ENCODE measurements at regions not wholly inside any gene's neighbourhood (a gene's known extent, or its start where the extent isn't known, plus 50 kb on each side); places are given as distances from the start of the nearest gene placed in this dataset.

- Histone ChIP-seq H3K27me3 (ENCODE audit: control insufficient read depth in 2 of 2, insufficient read depth in 2 of 2, low read length in 2 of 2) (no peaks in the 10 kb centered on the region), H3K4me3 (replicated peaks in 1 of 3; ENCODE audit: low read depth in 2 of 3, low read length in 3 of 3) (no peak overlapping the region), H3K27ac (ENCODE audit: low read depth in 1 of 2, low read length in 2 of 2) (no peak overlapping the region), H3K9me3 (replicated peaks in 1 of 2; ENCODE audit: control insufficient read depth in 1 of 2, insufficient read depth in 1 of 2, low read length in 2 of 2) (no peaks in the 10 kb centered on the region), H2AFZ (ENCODE audit: insufficient read depth, low read depth, low read length, poor library complexity, severe bottlenecking) (no peak overlapping the region), H3K4me2 (replicated peaks; ENCODE audit: extremely low read depth, low read length, poor library complexity, severe bottlenecking) (no peak overlapping the region), H3K36me3 (replicated peaks in 1 of 2; ENCODE audit: control insufficient read depth in 1 of 2, insufficient read depth in 2 of 2, low read length in 2 of 2) (no peaks in the 10 kb centered on the region), H3K4me1 (ENCODE audit: control insufficient read depth in 1 of 2, insufficient read depth in 2 of 2, low read length in 2 of 2) (no peaks in the 10 kb centered on the region), H4K20me1 (ENCODE audit: insufficient read depth, low read length) (no peaks in the 10 kb centered on the region), H3K79me2 (ENCODE audit: insufficient read depth, low read length) (no peaks in the 10 kb centered on the region), H3K9ac (ENCODE audit: insufficient read depth, low read length, poor library complexity, severe bottlenecking) (no peak overlapping the region)
- no peak for TF ChIP-seq CTCF (IDR thresholded peaks at IDR 0.05)
- WGBS (ENCODE audit: insufficient coverage) = no CpG with 5 or more reads among the region's 3 CpGs
- Mint-ChIP-seq H3K4me3 (no peak overlapping the region), H3K4me1 (no peaks in the 10 kb centered on the region), H3K27ac (no peak overlapping the region), H3K9me3 (no peaks in the 10 kb centered on the region), H3K36me3 (no peaks in the 10 kb centered on the region), H3K27me3 (ENCODE audit: low read depth in 3 of 3) (no peaks in the 10 kb centered on the region)
- intact Hi-C loops (cut with micrococcal nuclease) = no loop called here
- no peak for DNase-seq
Measured at GRCh38 chr4:182170417-182170935, 72.7 kb upstream of the TENM3 start.

GRCh38 chr4:182174979-182175378 is 68.2 kb upstream of the TENM3 start:
- no peaks in the 10 kb centered on the region for H4K20me1 ChIP-seq (ENCODE audit: insufficient read depth, low read length)
- H3K4me1 ChIP-seq (ENCODE audit: control insufficient read depth in 1 of 2, insufficient read depth in 2 of 2, low read length in 2 of 2) = no peaks in the 10 kb centered on the region
- H2AFZ ChIP-seq (ENCODE audit: insufficient read depth, low read depth, low read length, poor library complexity, severe bottlenecking) = no peak overlapping the region
- H3K27ac ChIP-seq (ENCODE audit: low read depth in 1 of 2, low read length in 2 of 2) = no peak overlapping the region
- intact Hi-C loops (cut with micrococcal nuclease) = no loop called here
- H3K9ac ChIP-seq (ENCODE audit: insufficient read depth, low read length, poor library complexity, severe bottlenecking) = no peak overlapping the region
- WGBS (ENCODE audit: insufficient coverage) = no CpG with 5 or more reads among the region's 1 CpG
- no peaks in the 10 kb centered on the region for H3K9me3 ChIP-seq (replicated peaks in 1 of 2; ENCODE audit: control insufficient read depth in 1 of 2, insufficient read depth in 1 of 2, low read length in 2 of 2)
- H3K4me3 ChIP-seq (replicated peaks in 1 of 3; ENCODE audit: low read depth in 2 of 3, low read length in 3 of 3) = no peak overlapping the region
- H3K4me2 ChIP-seq (replicated peaks; ENCODE audit: extremely low read depth, low read length, poor library complexity, severe bottlenecking) = no peak overlapping the region
- DNase-seq = no peak
- TF ChIP-seq CTCF (IDR thresholded peaks at IDR 0.05) = no peak
- H3K9me3 Mint-ChIP-seq = peaks cover 0 to 2% (median 0%) of the 10 kb centered on the region in 7 donors
- H3K4me3 Mint-ChIP-seq = no peak overlapping the region
- H3K36me3 Mint-ChIP-seq = no peaks in the 10 kb centered on the region
- H3K36me3 ChIP-seq (replicated peaks in 1 of 2; ENCODE audit: control insufficient read depth in 1 of 2, insufficient read depth in 2 of 2, low read length in 2 of 2) = no peaks in the 10 kb centered on the region
- no peaks in the 10 kb centered on the region for H3K27me3 Mint-ChIP-seq (ENCODE audit: low read depth in 3 of 3)
- no peaks in the 10 kb centered on the region for H3K4me1 Mint-ChIP-seq
- H3K27ac Mint-ChIP-seq = no peak overlapping the region
- no peaks in the 10 kb centered on the region for H3K27me3 ChIP-seq (ENCODE audit: control insufficient read depth in 2 of 2, insufficient read depth in 2 of 2, low read length in 2 of 2)
- H3K79me2 ChIP-seq (ENCODE audit: insufficient read depth, low read length) = no peaks in the 10 kb centered on the region

Data from CD14-positive monocyte (primary cell).